Muscle of arm (tissue), 1 donor: ENCODE measurements at regions not wholly inside any gene's neighbourhood (a gene's known extent, or its start where the extent isn't known, plus 50 kb on each side); places are given as distances from the start of the nearest gene placed in this dataset.

Experiments used
- DNase-seq: peaks from one replicate; pipeline ENCODE4 v3.0.0-alpha.2; 2013

GRCh38 chr10:111732166-111732785, 451.3 kb downstream of the GPAM start:
- no peak for DNase-seq

GRCh38 chr10:111739125-111739873, 444.3 kb downstream of the GPAM start:
- no peak for DNase-seq

- DNase-seq: no peak
Observed at GRCh38 chr10:111739874-111740139, 443.8 kb downstream of the GPAM start.

- no peak for DNase-seq
Observed at GRCh38 chr10:111745982-111746381, 437.6 kb downstream of the GPAM start.

- DNase-seq: no peak
Observed at GRCh38 chr10:111747751-111748150, 435.8 kb downstream of the GPAM start.

- DNase-seq: no peak
Observed at GRCh38 chr10:111748184-111748583, 435.4 kb downstream of the GPAM start.

- DNase-seq: no peak
Observed at GRCh38 chr10:111750165-111750849, 433.3 kb downstream of the GPAM start.

GRCh38 chr10:111756217-111757061, 427.1 kb downstream of the GPAM start:
- DNase-seq: no peak

- no peak for DNase-seq
Observed at GRCh38 chr10:111758593-111758992, 425.0 kb downstream of the GPAM start.

GRCh38 chr10:111762114-111762513, 421.5 kb downstream of the GPAM start:
- no peak for DNase-seq

- no peak for DNase-seq
Observed at GRCh38 chr10:111765216-111765615, 418.3 kb downstream of the GPAM start.

- no peak for DNase-seq
Observed at GRCh38 chr10:111766464-111766863, 417.1 kb downstream of the GPAM start.

GRCh38 chr10:111767661-111768060, 415.9 kb downstream of the GPAM start:
- DNase-seq: no peak

GRCh38 chr10:111773950-111774349, 409.6 kb downstream of the GPAM start:
- no peak for DNase-seq

- no peak for DNase-seq
Observed at GRCh38 chr10:111774486-111774885, 409.1 kb downstream of the GPAM start.

- no peak for DNase-seq
Observed at GRCh38 chr10:111784436-111784835, 399.1 kb downstream of the GPAM start.

- DNase-seq: no peak
Observed at GRCh38 chr10:111784946-111785465, 398.6 kb downstream of the GPAM start.

- no peak for DNase-seq
Observed at GRCh38 chr10:111785921-111786320, 397.6 kb downstream of the GPAM start.

- DNase-seq: no peak
Observed at GRCh38 chr10:111789821-111790220, 393.7 kb downstream of the GPAM start.

- no peak for DNase-seq
Observed at GRCh38 chr10:111801841-111802240, 381.7 kb downstream of the GPAM start.

- no peak for DNase-seq
Observed at GRCh38 chr10:111804781-111805180, 378.8 kb downstream of the GPAM start.

- DNase-seq: no peak
Observed at GRCh38 chr10:111811517-111811916, 372.0 kb downstream of the GPAM start.
